SK-N-SH (cell line): ENCODE measurements at regions not wholly inside any gene's neighbourhood (a gene's known extent, or its start where the extent isn't known, plus 50 kb on each side); places are given as distances from the start of the nearest gene placed in this dataset.
"Not testable (repeated sequence)": the region's sequence is repeated elsewhere in the genome, so short reads cannot be mapped to it uniquely, and the experiment has no call there.

ENCODE experiments used
- CTCF ChIA-PET: fragments of 300-600, 350-600 bp; formaldehyde crosslinking; extraction: SDS; loops from one replicate; lab custom pipeline; 2021; lab: Yijun Ruan, JAX
- POLR2A ChIA-PET: fragments of 350-600 bp; sonication (Branson Sonifier 250); formaldehyde crosslinking; extraction: SDS; loops from one replicate; lab custom pipeline; 2020; ENCODE audit warnings: antibody characterized with exemption, inconsistent platforms; lab: Yijun Ruan, JAX
- DNase-seq: peaks from one replicate; pipeline ENCODE4 v3.0.0; 2012
- H2AFZ ChIP-seq: fragments of 200-600 bp; sonication (generic); 2 replicates; pipeline ENCODE4 v1.8.1; 2016; ENCODE audit warnings: antibody characterized with exemption, mild to moderate bottlenecking, low read depth
- H3F3A ChIP-seq: fragments of 200-600 bp; sonication (generic); replicated peaks from 2 replicates; pipeline ENCODE3; 2016; ENCODE audit warnings: antibody characterized with exemption, mild to moderate bottlenecking; ENCODE audit not compliant: insufficient read depth
- H3K27ac ChIP-seq, 2 experiments: fragments of 200-500 bp in 1 of 2; fragments of 200-600 bp in 1 of 2; sonication (Bioruptor generic) in 1 of 2; sonication (generic), shearing (Covaris generic) in 1 of 2; 2 replicates each; pipeline versions ENCODE4 v1.5.1 to v1.6.1; 2014 to 2016; ENCODE audit warnings: low read depth in 2 of 2, inconsistent platforms in 1 of 2, low read length in 1 of 2, mild to moderate bottlenecking in 1 of 2, mixed read lengths in 1 of 2
- H3K27me3 ChIP-seq: fragments of 200-600 bp; sonication (generic), shearing (Covaris generic); 2 replicates; pipeline ENCODE4 v1.6.1; 2016; ENCODE audit warnings: mixed run types; ENCODE audit not compliant: insufficient read depth
- H3K36me3 ChIP-seq, 2 experiments: fragments of 200-500 bp in 1 of 2; fragments of 200-600 bp in 1 of 2; sonication (Bioruptor generic) in 1 of 2; sonication (generic) in 1 of 2; replicated peaks in 1 of 2; 2 replicates each; pipeline versions ENCODE3 to v1.5.1; 2014 to 2016; ENCODE audit warnings: low read length in 1 of 2, mild to moderate bottlenecking in 1 of 2; ENCODE audit not compliant: insufficient read depth in 2 of 2, control insufficient read depth in 1 of 2
- H3K4me1 ChIP-seq, 2 experiments: fragments of 200-500 bp in 1 of 2; fragments of 200-600 bp in 1 of 2; sonication (Bioruptor generic) in 1 of 2; sonication (generic), shearing (Covaris generic) in 1 of 2; 2 replicates each; pipeline versions ENCODE4 v1.5.1 to v1.6.1; 2014 to 2016; ENCODE audit warnings: low read depth in 1 of 2, low read length in 1 of 2, mixed run types in 1 of 2; ENCODE audit not compliant: insufficient read depth in 2 of 2, control insufficient read depth in 1 of 2
- H3K4me2 ChIP-seq: fragments of 200-600 bp; sonication (generic), shearing (Covaris generic); 2 replicates; pipeline ENCODE4 v1.6.1; 2017; ENCODE audit warnings: mixed run types
- H3K4me3 ChIP-seq, 2 experiments: fragments of 200-500 bp in 1 of 2; fragments of 200-600 bp in 1 of 2; sonication (Bioruptor generic) in 1 of 2; sonication (generic), shearing (Covaris generic) in 1 of 2; 2 replicates each; pipeline versions ENCODE4 v1.5.1 to v1.8.1; 2014 to 2016; ENCODE audit warnings: low read depth in 2 of 2, inconsistent platforms in 1 of 2, low read length in 1 of 2, mild to moderate bottlenecking in 1 of 2, mixed read lengths in 1 of 2, moderate library complexity in 1 of 2
- H3K79me2 ChIP-seq: fragments of 200-600 bp; sonication (generic); 2 replicates; pipeline ENCODE4 v1.8.1; 2017; ENCODE audit warnings: mild to moderate bottlenecking; ENCODE audit not compliant: insufficient read depth
- H3K9ac ChIP-seq: fragments of 200-600 bp; sonication (generic); 2 replicates; pipeline ENCODE4 v1.6.1; 2017; ENCODE audit warnings: mixed run types
- H3K9me2 ChIP-seq: fragments of 200-600 bp; sonication (generic); 2 replicates; pipeline ENCODE4 v1.6.1; 2017; ENCODE audit warnings: mixed run types
- H3K9me3 ChIP-seq: fragments of 200-600 bp; sonication (generic); 2 replicates; pipeline ENCODE4 v1.6.1; 2017; ENCODE audit warnings: mixed run types, mild to moderate bottlenecking, moderate library complexity
- H4K20me1 ChIP-seq: fragments of 200-600 bp; sonication (generic); 2 replicates; pipeline ENCODE4 v1.6.1; 2017; ENCODE audit warnings: mild to moderate bottlenecking, mixed run types; ENCODE audit not compliant: insufficient read depth
- FOXM1 ChIP-seq: IDR thresholded peaks from 2 replicates; pipeline ENCODE4 v1.4.0; 2012; ENCODE audit warnings: low read depth, mild to moderate bottlenecking
- GABPA ChIP-seq: IDR thresholded peaks from 2 replicates; pipeline ENCODE4 v1.4.0; 2012; ENCODE audit warnings: low read depth, mild to moderate bottlenecking
- MXI1 ChIP-seq: IDR thresholded peaks from 2 replicates; pipeline ENCODE4 v1.6.1; 2012; ENCODE audit warnings: mild to moderate bottlenecking, low read depth, low read length, improper control_type of control experiment
- POLR2AphosphoS5 ChIP-seq: IDR thresholded peaks from 2 replicates; pipeline ENCODE4 v1.6.1; 2012; ENCODE audit warnings: low read depth, low read length
- RAD21 ChIP-seq: IDR thresholded peaks from 2 replicates; pipeline ENCODE4 v1.6.1; 2012; ENCODE audit warnings: mild to moderate bottlenecking, low read length
- RCOR1 ChIP-seq: fragments of 150-350 bp; IDR thresholded peaks from 2 replicates; pipeline ENCODE4 v1.6.1; 2017; ENCODE audit warnings: antibody characterized with exemption, low read length
- RFX5 ChIP-seq: IDR thresholded peaks from 2 replicates; pipeline ENCODE4 v1.6.1; 2012; ENCODE audit warnings: mild to moderate bottlenecking, improper control_type of control experiment, low read length
- TCF12 ChIP-seq: IDR thresholded peaks from 2 replicates; pipeline ENCODE4 v1.4.0; 2012
- YY1 ChIP-seq: IDR thresholded peaks from 2 replicates; pipeline ENCODE4 v1.4.0; 2012; ENCODE audit warnings: low read depth, mild to moderate bottlenecking
- WGBS: methylation state at CpG from one replicate; pipeline ENCODE4 v1.1.6; 2017; ENCODE audit warnings: low lambda C conversion rate; 5-methylcytosine and 5-hydroxymethylcytosine counted together
- TF ChIP-seq, protein P1 (sequence below): fragments of 150-350 bp; IDR thresholded peaks from 2 replicates; pipeline ENCODE4 v1.6.1; 2016; ENCODE audit warnings: mild to moderate bottlenecking, low read depth, low read length
- TF ChIP-seq, protein P2 (sequence below): IDR thresholded peaks from 2 replicates; pipeline ENCODE4 v1.4.0; 2012; ENCODE audit warnings: low read depth, borderline replicate concordance
- TF ChIP-seq, protein P3 (sequence below): IDR thresholded peaks from 2 replicates; pipeline ENCODE4; 2012

DNA sequence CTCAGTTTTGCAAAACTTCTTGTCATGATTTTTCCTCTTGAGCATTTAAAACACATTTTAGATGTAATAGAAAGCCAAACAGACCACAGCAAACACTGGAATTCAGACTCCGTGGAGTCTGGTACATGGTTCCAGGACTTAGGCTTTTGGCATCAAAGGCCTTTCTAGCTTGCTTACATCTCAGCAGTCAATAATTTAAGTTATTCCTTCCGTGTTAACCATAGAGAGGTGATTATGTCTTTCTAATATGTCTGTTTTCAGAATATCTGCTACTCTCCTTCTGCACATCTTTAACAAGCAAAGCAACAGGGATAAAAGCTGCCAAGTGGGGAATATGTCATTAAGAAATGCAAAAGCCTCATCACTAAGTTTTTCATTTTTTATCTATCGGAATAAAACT, 171.7 kb upstream of the CRBN start:
- H3K36me3 ChIP-seq: no peaks in the 10 kb centered on the region
- DNase-seq: no peak
- H3K9ac ChIP-seq: no peak overlapping the region
- no peaks in the 10 kb centered on the region for H3K9me3 ChIP-seq
- no peaks in the 10 kb centered on the region for H4K20me1 ChIP-seq
- H3K9me2 ChIP-seq: no peaks in the 10 kb centered on the region
- H3K4me1 ChIP-seq: no peaks in the 10 kb centered on the region
- no peaks in the 10 kb centered on the region for H3K27me3 ChIP-seq
- H3K79me2 ChIP-seq: no peaks in the 10 kb centered on the region
- 5% methylated on average over 3 of the region's 3 CpGs for WGBS
- TF ChIP-seq YY1 (no peak), RAD21 (no peak), RCOR1 (no peak)
- ChIA-PET CTCF (no interaction called here), POLR2A (no interaction called here)
- no peak overlapping the region for H3K4me3 ChIP-seq
- H3F3A ChIP-seq: no peaks in the 10 kb centered on the region
- H2AFZ ChIP-seq: no peak overlapping the region
- no peak overlapping the region for H3K4me2 ChIP-seq
- no peak overlapping the region for H3K27ac ChIP-seq

DNA sequence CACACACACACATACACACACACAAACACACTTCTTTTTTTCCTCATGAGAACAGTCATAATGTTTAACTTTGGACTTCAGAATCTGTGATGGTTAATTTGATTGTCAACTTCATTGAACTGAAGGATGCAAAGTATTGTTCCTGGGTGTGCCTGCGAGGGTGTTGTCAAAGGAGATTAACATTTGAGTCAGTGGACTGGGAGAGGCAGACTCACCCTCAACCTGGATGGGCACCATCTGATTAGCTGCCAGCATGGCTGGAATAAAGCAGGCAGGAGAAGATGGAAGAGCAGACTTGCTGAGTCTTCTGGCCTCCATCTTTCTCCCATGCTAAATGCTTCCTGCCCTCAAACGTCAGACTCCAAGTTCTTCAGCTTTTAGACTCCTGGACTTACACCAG, 167.6 kb upstream of the CRBN start:
- H3K4me3 ChIP-seq, H3K9me2 ChIP-seq, POLR2A ChIA-PET, H2AFZ ChIP-seq, H3K36me3 ChIP-seq, H3K79me2 ChIP-seq, DNase-seq, H3K4me1 ChIP-seq, CTCF ChIA-PET, H3K27ac ChIP-seq, H3K9ac ChIP-seq, H3F3A ChIP-seq, H3K27me3 ChIP-seq, H3K4me2 ChIP-seq, H3K9me3 ChIP-seq, H4K20me1 ChIP-seq: not testable (repeated sequence)
- WGBS: 0% methylated on average over 2 of the region's 2 CpGs

DNA sequence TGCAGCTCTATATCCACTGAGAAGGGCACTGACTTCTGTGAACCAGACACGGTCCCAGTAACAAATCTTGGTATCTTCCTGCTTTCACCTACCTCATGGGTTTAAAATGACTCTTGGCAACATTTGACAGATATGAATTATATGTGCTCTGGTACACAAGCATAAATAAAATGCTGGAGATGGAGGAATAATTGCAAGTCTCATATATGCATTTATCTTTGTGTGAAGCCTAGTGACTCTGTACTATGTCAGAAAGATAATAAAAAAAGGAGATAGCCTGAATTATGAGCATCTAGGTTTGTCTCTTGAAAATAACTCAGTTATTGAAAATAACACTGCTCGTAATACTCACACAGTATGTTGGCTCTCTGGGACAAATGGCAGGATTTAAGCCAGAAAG, 167.1 kb upstream of the CRBN start:
- Histone ChIP-seq H3K4me1 (no peaks in the 10 kb centered on the region), H4K20me1 (no peaks in the 10 kb centered on the region), H3K9ac (no peak overlapping the region), H3K27me3 (no peaks in the 10 kb centered on the region), H3K9me3 (no peaks in the 10 kb centered on the region), H3K4me2 (no peak overlapping the region), H3K9me2 (no peaks in the 10 kb centered on the region), H2AFZ (no peak overlapping the region)
- CTCF ChIA-PET: no interaction called here
- 0% methylated on average over 2 of the region's 2 CpGs for WGBS
- no peak for DNase-seq
- POLR2A ChIA-PET: no interaction called here
- TF ChIP-seq RFX5 (no peak), GABPA (no peak), TCF12 (no peak), FOXM1 (no peak), MXI1 (no peak), POLR2AphosphoS5 (no peak)
- TF ChIP-seq, protein P1, sequence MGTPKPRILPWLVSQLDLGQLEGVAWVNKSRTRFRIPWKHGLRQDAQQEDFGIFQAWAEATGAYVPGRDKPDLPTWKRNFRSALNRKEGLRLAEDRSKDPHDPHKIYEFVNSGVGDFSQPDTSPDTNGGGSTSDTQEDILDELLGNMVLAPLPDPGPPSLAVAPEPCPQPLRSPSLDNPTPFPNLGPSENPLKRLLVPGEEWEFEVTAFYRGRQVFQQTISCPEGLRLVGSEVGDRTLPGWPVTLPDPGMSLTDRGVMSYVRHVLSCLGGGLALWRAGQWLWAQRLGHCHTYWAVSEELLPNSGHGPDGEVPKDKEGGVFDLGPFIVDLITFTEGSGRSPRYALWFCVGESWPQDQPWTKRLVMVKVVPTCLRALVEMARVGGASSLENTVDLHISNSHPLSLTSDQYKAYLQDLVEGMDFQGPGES: no peak
- TF ChIP-seq, protein P2, sequence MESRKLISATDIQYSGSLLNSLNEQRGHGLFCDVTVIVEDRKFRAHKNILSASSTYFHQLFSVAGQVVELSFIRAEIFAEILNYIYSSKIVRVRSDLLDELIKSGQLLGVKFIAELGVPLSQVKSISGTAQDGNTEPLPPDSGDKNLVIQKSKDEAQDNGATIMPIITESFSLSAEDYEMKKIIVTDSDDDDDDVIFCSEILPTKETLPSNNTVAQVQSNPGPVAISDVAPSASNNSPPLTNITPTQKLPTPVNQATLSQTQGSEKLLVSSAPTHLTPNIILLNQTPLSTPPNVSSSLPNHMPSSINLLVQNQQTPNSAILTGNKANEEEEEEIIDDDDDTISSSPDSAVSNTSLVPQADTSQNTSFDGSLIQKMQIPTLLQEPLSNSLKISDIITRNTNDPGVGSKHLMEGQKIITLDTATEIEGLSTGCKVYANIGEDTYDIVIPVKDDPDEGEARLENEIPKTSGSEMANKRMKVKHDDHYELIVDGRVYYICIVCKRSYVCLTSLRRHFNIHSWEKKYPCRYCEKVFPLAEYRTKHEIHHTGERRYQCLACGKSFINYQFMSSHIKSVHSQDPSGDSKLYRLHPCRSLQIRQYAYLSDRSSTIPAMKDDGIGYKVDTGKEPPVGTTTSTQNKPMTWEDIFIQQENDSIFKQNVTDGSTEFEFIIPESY: no peak
- TF ChIP-seq, protein P3, sequence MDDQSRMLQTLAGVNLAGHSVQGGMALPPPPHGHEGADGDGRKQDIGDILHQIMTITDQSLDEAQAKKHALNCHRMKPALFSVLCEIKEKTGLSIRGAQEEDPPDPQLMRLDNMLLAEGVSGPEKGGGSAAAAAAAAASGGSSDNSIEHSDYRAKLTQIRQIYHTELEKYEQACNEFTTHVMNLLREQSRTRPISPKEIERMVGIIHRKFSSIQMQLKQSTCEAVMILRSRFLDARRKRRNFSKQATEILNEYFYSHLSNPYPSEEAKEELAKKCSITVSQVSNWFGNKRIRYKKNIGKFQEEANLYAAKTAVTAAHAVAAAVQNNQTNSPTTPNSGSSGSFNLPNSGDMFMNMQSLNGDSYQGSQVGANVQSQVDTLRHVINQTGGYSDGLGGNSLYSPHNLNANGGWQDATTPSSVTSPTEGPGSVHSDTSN: no peak
- TF ChIP-seq, all 33 proteins: peak for 0
- Histone ChIP-seq H3K36me3 (no peaks in the 10 kb centered on the region), H3K4me3 (no peak overlapping the region), H3K27ac (no peak overlapping the region), H3K79me2 (no peaks in the 10 kb centered on the region), H3F3A (no peaks in the 10 kb centered on the region)
